Hepatocyte (in vitro differentiated cells): ENCODE measurements at regions not wholly inside any gene's neighbourhood (a gene's known extent, or its start where the extent isn't known, plus 50 kb on each side); places are given as distances from the start of the nearest gene placed in this dataset.

Experiments used
- EZH2 ChIP-seq: fragments of 200-600 bp; sonication (generic); IDR thresholded peaks from 2 replicates; pipeline ENCODE4 v1.6.1; 2016; ENCODE audit warnings: antibody characterized with exemption, mild to moderate bottlenecking, borderline replicate concordance
- TF ChIP-seq, protein P1 (sequence below): fragments of 200-600 bp; sonication (generic); IDR thresholded peaks from 2 replicates; pipeline ENCODE4 v1.5.1; 2016; ENCODE audit warnings: antibody characterized with exemption, mild to moderate bottlenecking; ENCODE audit not compliant: poor library complexity

- TF ChIP-seq, protein P1, sequence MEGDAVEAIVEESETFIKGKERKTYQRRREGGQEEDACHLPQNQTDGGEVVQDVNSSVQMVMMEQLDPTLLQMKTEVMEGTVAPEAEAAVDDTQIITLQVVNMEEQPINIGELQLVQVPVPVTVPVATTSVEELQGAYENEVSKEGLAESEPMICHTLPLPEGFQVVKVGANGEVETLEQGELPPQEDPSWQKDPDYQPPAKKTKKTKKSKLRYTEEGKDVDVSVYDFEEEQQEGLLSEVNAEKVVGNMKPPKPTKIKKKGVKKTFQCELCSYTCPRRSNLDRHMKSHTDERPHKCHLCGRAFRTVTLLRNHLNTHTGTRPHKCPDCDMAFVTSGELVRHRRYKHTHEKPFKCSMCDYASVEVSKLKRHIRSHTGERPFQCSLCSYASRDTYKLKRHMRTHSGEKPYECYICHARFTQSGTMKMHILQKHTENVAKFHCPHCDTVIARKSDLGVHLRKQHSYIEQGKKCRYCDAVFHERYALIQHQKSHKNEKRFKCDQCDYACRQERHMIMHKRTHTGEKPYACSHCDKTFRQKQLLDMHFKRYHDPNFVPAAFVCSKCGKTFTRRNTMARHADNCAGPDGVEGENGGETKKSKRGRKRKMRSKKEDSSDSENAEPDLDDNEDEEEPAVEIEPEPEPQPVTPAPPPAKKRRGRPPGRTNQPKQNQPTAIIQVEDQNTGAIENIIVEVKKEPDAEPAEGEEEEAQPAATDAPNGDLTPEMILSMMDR: no peak
- no peak for TF ChIP-seq EZH2
Measured at GRCh38 chr3:22209578-22209977, 458.6 kb upstream of the ZNF385D start.
